ENCODE measurements at regions not wholly inside any gene's neighbourhood (a gene's known extent, or its start where the extent isn't known, plus 50 kb on each side); places are given as distances from the start of the nearest gene placed in this dataset.

GRCh38 chr3:117916839-117917238 is 1117.8 kb downstream of the IGSF11 start:
- Histone ChIP-seq H3K9me3 (no peaks in the 10 kb centered on the region), H3K4me3 (no peak overlapping the region), H3K36me3 (no peaks in the 10 kb centered on the region), H3K27me3 (no peaks in the 10 kb centered on the region)
- no peak for DNase-seq

- Histone ChIP-seq H3K27me3 (no peaks in the 10 kb centered on the region), H3K36me3 (no peaks in the 10 kb centered on the region), H3K9me3 (no peaks in the 10 kb centered on the region), H3K4me3 (no peak overlapping the region)
- DNase-seq: no peak
Measured at GRCh38 chr3:117919621-117920020, 1115.0 kb downstream of the IGSF11 start.

- Histone ChIP-seq H3K4me3 (no peak overlapping the region), H3K27me3 (no peaks in the 10 kb centered on the region), H3K9me3 (no peaks in the 10 kb centered on the region), H3K36me3 (no peaks in the 10 kb centered on the region)
- DNase-seq: no peak
Measured at GRCh38 chr3:117920253-117920898, 1114.3 kb downstream of the IGSF11 start.

DNA sequence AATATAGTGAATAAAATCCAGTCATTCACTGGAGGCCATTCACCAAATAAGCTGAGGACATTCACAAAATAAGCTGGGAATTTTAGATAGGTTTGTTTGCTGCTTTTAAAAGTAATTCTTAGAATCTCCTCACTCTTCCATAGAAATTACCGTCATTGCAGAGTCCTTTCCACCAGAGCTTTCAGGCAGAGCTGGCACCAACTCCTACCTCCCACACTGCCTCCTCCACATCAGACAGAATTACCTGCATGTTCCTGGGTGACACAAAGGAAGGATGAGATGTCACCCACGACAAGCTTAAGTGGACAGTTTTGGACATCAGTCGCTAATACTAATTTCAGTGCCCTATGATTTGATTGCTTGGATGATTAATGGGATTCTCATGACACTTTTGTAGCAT is 1113.2 kb downstream of the IGSF11 start:
- H3K4me3 ChIP-seq: no peak overlapping the region
- no peak for DNase-seq
- no peaks in the 10 kb centered on the region for H3K9me3 ChIP-seq
- no peaks in the 10 kb centered on the region for H3K27me3 ChIP-seq
- H3K36me3 ChIP-seq: no peaks in the 10 kb centered on the region

GRCh38 chr3:117922039-117922438 is 1112.6 kb downstream of the IGSF11 start:
- H3K9me3 ChIP-seq: no peaks in the 10 kb centered on the region
- no peaks in the 10 kb centered on the region for H3K36me3 ChIP-seq
- H3K27me3 ChIP-seq: no peaks in the 10 kb centered on the region
- no peak overlapping the region for H3K4me3 ChIP-seq
- no peak for DNase-seq

DNA sequence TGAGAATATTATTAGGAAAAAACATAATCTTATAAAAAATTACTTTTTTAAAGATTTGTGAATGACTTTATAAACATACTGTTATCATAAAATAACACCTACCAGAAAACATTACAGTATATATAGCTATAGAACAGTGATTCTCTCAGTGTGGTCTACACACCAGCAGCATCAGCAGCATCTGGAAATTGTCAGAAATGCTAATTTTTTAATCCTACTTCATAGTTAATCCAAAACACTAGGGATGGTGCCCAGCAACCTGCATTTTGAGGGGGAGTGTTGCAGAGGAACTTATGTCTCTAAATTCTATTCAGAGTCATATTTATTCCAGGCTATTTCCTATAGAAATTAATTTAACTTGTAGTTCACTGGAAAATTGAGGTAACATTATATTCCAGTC is 1107.8 kb downstream of the IGSF11 start:
- no peaks in the 10 kb centered on the region for H3K27me3 ChIP-seq

GRCh38 chr3:117927825-117928224 is 1106.8 kb downstream of the IGSF11 start:
- Histone ChIP-seq H3K4me3 (no peak overlapping the region), H3K27me3 (no peaks in the 10 kb centered on the region), H3K9me3 (no peaks in the 10 kb centered on the region), H3K36me3 (no peaks in the 10 kb centered on the region)
- DNase-seq: no peak

More for the DNA sequence above, 1107.8 kb downstream of the IGSF11 start:
- no peaks in the 10 kb centered on the region for H3K9me3 ChIP-seq
- no peak overlapping the region for H3K4me3 ChIP-seq
- DNase-seq: no peak
- no peaks in the 10 kb centered on the region for H3K36me3 ChIP-seq

GRCh38 chr3:117928836-117929235 is 1105.8 kb downstream of the IGSF11 start:
- H3K4me3 ChIP-seq: no peak overlapping the region
- H3K36me3 ChIP-seq: no peaks in the 10 kb centered on the region
- H3K9me3 ChIP-seq: no peaks in the 10 kb centered on the region
- H3K27me3 ChIP-seq: no peaks in the 10 kb centered on the region
- no peak for DNase-seq

GRCh38 chr3:117932441-117932840 is 1102.2 kb downstream of the IGSF11 start:
- H3K9me3 ChIP-seq: no peaks in the 10 kb centered on the region
- no peak for DNase-seq
- H3K4me3 ChIP-seq: no peak overlapping the region
- H3K27me3 ChIP-seq: no peaks in the 10 kb centered on the region
- H3K36me3 ChIP-seq: no peaks in the 10 kb centered on the region

- H3K9me3 ChIP-seq: no peaks in the 10 kb centered on the region
- H3K27me3 ChIP-seq: no peaks in the 10 kb centered on the region
- no peak overlapping the region for H3K4me3 ChIP-seq
Measured at GRCh38 chr3:117936159-117936558, 1098.5 kb downstream of the IGSF11 start.

GRCh38 chr3:117938974-117939373 is 1095.7 kb downstream of the IGSF11 start:
- Histone ChIP-seq H3K36me3 (no peaks in the 10 kb centered on the region), H3K4me3 (no peak overlapping the region), H3K9me3 (no peaks in the 10 kb centered on the region), H3K27me3 (no peaks in the 10 kb centered on the region)
- no peak for DNase-seq

More at GRCh38 chr3:117936159-117936558, 1098.5 kb downstream of the IGSF11 start:
- no peak for DNase-seq
- no peaks in the 10 kb centered on the region for H3K36me3 ChIP-seq

DNA sequence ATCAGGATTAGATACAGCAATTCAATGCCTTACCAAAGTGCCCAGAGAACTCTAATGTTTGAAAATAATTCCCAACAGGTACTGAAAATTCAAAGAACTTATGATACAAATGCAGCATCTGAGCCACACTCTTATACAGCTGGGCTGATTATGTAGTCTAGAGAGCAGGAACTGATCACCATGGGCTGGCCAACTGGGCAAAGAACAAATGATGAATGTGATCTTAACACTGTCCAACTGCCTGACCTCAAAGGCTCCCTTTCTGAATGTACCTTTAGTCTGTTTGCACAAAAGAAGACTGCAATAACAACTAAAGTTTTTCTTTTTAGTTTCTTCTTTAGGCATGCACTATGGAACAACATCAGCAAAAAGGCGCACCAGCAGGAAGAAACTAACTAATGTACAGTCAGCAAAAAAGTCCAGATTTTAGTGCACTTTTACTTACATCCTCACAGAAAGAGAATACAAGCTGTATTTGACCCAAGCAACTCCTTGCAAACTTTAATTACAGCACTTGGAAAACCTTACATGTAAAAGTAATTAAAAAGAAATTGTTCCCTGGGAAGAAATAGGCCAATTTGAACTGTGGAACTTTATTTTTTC is 1095.1 kb downstream of the IGSF11 start:
- Histone ChIP-seq H3K36me3 (no peaks in the 10 kb centered on the region), H3K27me3 (no peaks in the 10 kb centered on the region), H3K4me3 (no peak overlapping the region), H3K9me3 (no peaks in the 10 kb centered on the region)
- DNase-seq: no peak

- no peak for DNase-seq
- Histone ChIP-seq H3K36me3 (no peaks in the 10 kb centered on the region), H3K27me3 (no peaks in the 10 kb centered on the region), H3K4me3 (no peak overlapping the region), H3K9me3 (no peaks in the 10 kb centered on the region)
Measured at GRCh38 chr3:117941015-117941414, 1093.6 kb downstream of the IGSF11 start.

DNA sequence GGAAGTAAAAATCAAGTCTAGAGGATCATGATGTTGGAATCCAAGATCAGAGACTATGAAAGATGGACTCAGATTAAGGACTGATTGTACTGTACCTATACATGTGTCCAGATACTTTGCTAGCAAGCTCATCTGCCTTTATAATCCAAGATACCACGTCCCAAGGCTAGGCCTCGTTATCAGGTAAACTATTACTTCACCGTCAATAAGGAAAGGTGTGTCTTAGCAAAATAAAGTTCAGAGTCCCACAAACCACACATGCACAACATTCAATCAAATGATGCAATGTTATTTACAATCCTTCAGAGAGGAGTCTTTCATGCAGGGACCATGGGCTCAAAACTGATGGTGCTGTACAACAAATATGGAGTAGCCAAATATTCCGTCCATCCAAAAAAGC is 1092.9 kb downstream of the IGSF11 start:
- Histone ChIP-seq H3K27me3 (no peaks in the 10 kb centered on the region), H3K4me3 (no peak overlapping the region), H3K36me3 (no peaks in the 10 kb centered on the region), H3K9me3 (no peaks in the 10 kb centered on the region)
- no peak for DNase-seq

DNA sequence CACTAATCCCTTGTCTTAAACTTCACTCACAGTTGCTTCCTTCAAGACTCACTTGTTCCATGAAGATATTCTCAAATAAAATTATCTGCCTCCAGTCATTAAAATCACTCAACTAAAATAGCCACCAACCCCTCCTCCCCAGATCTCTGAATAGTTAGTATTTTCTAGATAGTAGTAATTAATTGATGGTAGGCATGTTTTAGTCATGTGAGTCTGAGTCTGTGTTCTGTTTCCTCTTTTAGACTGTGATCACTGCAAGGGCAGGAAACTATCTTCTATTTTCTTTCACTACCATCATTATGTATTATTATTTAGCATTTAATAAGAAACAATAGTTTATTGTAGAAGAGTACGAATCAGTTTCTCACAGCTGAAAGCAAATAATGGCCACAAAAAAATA is 1080.5 kb downstream of the IGSF11 start:
- Histone ChIP-seq H3K9me3 (no peaks in the 10 kb centered on the region; the same call in 1 of the 2 replicates), H3K36me3 (no peaks in the 10 kb centered on the region), H3K4me3 (no peak overlapping the region), H3K27me3 (no peaks in the 10 kb centered on the region)
- no peak for DNase-seq

GRCh38 chr3:117955196-117955595 is 1079.5 kb downstream of the IGSF11 start:
- H3K4me3 ChIP-seq: no peak overlapping the region
- no peak for DNase-seq
- H3K36me3 ChIP-seq: no peaks in the 10 kb centered on the region
- H3K27me3 ChIP-seq: no peaks in the 10 kb centered on the region
- no peaks in the 10 kb centered on the region for H3K9me3 ChIP-seq

DNA sequence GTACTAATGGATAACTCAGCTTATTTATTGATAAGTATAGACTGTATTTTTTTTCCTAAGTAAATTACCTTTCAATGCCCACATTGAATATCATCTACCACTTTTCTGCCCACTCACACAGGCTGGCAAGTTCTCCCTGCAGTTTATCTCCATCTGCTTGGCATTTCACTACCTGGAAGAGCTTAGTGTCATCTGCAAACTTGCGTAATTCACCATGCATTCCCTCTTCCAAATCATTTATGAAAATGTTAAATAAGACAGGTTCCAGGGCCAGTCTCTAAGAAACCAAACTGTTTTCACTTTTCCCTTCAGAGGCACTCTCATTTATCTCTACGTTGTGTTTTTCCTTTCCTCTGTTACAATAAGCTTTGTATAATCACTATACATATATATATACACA is 1076.6 kb downstream of the IGSF11 start:
- no peaks in the 10 kb centered on the region for H3K36me3 ChIP-seq
- no peak for DNase-seq

DNA sequence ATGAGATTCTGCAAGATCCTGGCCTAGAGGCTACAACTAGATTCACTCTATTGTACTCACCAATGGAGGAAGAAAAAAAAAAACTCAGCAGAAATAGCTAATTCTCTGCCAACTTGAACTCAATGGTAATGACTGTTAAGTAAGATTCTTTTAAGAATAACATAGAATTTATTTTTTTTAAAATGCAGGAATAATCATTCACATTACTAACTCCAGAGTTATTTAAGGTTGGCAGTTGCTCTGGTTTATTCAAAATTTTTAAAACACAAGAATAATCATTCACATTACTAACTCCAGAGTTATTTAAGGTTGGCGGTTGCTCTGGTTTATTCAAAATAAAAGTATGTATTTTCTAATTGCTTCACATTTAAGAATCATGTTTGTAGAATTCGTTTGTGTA is 1071.9 kb downstream of the IGSF11 start:
- H3K9me3 ChIP-seq: no peaks in the 10 kb centered on the region
- no peaks in the 10 kb centered on the region for H3K27me3 ChIP-seq
- DNase-seq: no peak
- no peak overlapping the region for H3K4me3 ChIP-seq
- H3K36me3 ChIP-seq: no peaks in the 10 kb centered on the region

More for the DNA sequence above, 1076.6 kb downstream of the IGSF11 start:
- no peaks in the 10 kb centered on the region for H3K9me3 ChIP-seq
- H3K27me3 ChIP-seq: no peaks in the 10 kb centered on the region
- no peak overlapping the region for H3K4me3 ChIP-seq

Measured in MG63 (cell line).